ENCODE measurements at regions not wholly inside any gene's neighbourhood (a gene's known extent, or its start where the extent isn't known, plus 50 kb on each side); places are given as distances from the start of the nearest gene placed in this dataset.
"Not testable (repeated sequence)": the region's sequence is repeated elsewhere in the genome, so short reads cannot be mapped to it uniquely, and the experiment has no call there.

DNA sequence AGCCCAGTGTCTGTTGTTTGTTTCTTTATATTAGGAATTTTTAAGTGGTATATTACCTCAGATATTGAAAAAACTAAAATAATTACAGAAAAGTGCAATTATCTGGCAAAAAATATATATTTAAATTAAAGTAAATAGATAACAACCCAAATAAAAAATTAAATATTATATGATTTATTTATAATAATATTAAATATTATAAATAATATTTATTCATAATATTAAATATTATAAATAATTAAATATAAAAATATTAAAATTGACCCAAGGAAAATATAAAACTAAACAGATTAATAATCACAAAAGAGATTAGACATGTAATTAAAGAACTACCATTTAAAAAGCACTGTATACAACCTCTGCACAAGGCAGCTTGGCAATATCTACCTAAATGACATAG is 331.9 kb upstream of the POGK start:
- DNase-seq: no peak

- DNase-seq: no peak
Observed at GRCh38 chr1:166511761-166512160, 327.5 kb upstream of the POGK start.

DNA sequence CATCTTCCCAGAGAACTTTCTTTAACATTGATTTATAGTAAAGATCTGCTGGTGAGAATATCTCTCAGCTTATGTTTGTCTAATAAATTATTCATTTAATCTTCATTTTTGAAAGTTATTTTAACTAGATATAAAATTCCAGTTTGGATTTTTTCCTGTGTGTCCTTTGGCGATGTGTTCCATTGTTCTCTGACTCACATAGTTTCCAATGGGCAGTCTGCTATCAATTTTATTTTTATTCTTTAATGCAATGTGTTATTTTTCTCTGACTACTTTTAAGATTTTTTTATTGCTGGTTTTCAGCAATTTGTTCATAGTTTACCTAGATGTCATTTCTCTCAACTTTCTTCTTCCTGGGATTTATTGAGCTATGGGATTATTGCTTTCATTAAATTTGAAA is 325.2 kb upstream of the POGK start:
- DNase-seq: no peak

GRCh38 chr1:166527752-166528151 is 311.5 kb upstream of the POGK start:
- no peak for DNase-seq

- no peak for DNase-seq
Observed at GRCh38 chr1:166538646-166539045, 300.6 kb upstream of the POGK start.

- no peak for DNase-seq
Observed at GRCh38 chr1:166544036-166544435, 295.2 kb upstream of the POGK start.

DNA sequence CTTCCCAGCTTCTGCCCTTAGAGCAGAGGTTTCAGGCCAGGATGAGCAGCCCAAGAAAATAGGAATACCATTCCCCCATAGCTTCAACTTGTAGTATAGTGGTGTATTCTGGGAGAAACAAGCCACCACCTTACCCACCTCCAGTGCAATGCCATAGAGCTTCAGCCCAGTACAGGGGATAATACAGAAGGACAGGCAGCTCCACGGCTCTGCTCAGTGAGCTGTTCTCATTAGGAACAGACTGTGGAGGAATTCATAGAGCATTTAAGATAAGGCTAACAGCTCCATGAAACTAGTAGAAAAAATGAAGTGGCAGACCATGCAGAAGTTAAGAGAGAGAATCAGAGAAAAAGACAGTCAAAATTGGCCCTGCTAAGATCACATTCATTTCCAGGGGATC is 294.7 kb upstream of the POGK start:
- no peak for DNase-seq

GRCh38 chr1:166552706-166553105 is 286.6 kb upstream of the POGK start:
- DNase-seq: no peak

- DNase-seq: no peak
Observed at GRCh38 chr1:166570954-166571353, 268.3 kb upstream of the POGK start.

DNA sequence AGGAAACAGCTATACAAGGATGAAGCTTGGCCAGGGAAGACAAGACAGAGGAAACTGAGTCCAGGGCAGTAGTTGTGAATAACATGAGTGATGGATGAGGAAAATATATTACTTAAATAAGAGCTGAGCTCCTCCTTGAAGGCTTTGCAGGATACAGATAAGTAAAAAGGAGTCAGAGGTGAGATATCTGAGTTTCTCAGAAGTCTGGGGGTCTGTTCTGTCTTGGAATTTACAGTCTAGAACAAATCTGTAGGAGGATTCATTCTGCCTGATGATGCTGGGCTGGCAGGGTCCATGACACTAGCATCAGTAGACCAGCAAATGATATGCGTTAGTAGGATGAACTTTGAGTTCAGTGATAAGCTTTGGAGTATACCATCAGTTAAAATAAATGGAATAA is 266.1 kb upstream of the POGK start:
- no peak for DNase-seq

DNA sequence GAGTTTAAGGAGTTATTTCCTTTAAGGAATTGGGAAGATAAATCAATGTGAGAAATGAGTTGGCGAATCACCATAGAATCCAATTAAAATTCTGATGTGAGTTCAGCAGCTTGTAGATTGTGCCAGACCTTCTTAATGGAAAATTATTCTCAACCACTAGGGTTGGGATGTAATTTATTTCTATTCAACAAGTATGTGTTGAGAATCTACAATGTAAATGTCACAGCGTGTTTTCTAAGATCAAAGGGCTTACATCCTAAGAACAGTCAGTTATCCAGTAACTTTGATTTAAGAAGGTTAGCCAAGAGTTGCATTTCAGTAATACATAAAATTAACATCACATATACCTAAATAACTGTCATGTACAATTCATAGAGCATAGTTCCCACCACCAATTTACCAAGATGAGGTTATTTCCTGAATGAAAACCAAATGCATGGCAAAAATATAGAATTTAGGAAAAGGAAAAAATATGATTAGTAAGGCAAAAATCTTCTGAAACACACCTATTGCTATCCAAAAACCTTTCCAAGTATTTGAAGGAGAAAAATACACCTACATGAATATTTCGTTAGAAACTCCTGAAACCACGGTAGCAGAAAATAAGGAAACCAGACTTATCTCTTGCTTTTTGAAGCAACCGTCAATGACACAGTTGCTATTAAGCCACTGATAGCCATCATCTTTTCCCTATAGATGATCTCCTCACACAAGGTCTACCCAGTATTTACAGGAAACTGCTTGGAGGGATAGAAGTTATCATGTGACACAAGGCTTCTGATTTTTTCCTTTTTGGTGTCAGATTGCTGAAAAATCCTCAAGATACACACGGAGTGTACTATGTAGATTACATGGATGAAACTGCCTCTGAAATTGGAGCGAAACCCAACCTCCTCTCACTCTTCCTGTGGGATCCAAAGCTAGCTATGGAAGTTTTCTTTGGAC is 259.4 kb upstream of the POGK start:
- DNase-seq: no peak

DNA sequence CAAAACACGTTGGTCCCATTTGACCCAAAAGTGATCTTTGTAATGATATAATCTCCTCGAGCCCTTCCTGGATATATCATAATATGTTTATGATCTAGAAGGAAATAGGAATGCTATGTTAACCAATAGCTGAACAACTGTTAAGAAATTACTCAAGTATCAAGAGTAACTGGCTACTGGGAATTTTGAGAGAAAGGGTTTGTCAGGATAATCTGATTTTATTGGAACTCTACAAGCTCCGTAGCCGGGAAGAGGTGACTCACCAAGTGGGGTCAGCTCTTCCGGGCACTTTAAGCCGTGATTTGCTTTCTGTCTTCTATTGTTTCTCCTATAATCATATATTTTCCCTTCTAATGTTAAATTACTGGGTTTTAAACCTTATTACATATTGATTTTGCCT is 250.5 kb upstream of the POGK start:
- no peak for DNase-seq

DNA sequence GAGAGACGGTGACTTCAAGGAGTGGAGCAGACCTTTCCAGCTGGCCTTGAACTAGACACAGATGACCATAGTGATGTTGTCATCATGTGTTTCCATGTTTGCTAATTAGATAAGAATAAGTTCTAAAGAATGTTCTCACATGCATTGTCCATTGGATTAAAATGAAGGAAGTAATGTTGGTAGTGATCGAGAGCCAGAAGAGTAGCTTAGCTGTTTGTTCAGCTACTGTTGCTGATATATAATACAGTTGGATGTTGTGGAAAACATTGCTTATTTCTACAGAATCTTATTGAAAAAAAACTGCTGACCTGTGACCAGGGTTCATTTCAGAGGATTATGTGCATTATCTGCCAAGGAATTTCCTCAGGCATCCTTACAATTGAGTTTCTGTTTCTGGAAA is 249.1 kb upstream of the POGK start:
- no peak for DNase-seq

GRCh38 chr1:166594646-166595045 is 244.6 kb upstream of the POGK start:
- no peak for DNase-seq

- no peak for DNase-seq
Observed at GRCh38 chr1:166597516-166597915, 241.8 kb upstream of the POGK start.

DNA sequence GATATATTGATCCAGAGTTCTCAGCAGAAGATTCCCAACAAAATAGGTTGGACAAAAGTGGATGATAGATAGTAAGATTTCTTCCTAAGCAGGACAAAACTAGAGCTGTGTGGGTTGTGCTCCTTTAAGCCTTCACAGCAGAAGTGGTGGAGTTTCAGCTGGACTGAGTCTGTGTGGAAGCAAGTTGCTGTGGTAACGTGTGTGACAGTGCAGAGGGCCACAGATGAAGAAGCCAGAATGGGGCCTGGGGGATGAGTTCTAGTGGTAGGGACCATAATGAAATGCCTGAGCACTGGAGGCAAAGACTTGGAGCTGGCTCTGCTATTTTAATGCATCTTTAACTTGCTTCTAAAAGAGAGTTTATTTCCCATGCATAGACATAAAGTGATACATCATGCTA is 238.7 kb upstream of the POGK start:
- DNase-seq: no peak

GRCh38 chr1:166601650-166602278 is 237.5 kb upstream of the POGK start:
- DNase-seq: no peak

DNA sequence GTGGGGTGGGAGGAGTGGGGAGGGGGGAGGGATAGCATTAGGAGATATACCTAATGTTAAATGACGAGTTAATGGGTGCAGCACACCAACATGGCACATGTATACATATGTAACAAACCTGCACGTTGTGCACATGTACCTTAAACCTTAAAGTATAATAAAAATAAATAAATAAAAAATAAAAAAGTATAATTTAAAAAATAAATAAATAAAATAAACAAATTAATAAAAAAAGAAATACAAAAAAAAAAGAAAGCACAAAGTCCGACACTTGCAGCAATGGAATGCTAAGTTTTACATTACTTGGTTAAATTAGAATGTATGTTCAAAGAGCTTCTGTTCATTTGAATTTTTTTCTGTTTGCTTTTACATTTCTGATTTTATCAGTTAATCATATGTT is 236.5 kb upstream of the POGK start:
- DNase-seq: not testable (repeated sequence)

DNA sequence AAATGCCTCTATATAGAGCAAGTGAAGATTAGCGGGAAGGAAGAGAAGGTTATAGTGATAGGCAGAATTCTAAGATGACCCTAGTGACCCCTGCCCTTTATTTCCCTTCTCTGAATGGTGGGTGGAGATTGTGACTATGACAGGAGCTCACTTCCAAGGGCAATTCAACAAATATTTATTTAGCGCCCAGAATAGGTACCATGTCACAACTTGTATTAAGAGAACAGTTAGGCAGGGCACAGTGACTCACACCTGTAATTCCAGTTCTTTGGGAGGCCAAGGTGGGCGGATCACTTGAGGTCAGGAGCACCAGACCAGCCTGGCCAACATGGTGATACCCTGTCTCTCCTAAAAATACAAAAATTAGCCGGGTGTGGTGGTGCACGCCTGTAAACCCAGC is 236.0 kb upstream of the POGK start:
- DNase-seq: no peak

GRCh38 chr1:166605137-166605536 is 234.1 kb upstream of the POGK start:
- no peak for DNase-seq

GRCh38 chr1:166612886-166613285 is 226.4 kb upstream of the POGK start:
- no peak for DNase-seq

DNA sequence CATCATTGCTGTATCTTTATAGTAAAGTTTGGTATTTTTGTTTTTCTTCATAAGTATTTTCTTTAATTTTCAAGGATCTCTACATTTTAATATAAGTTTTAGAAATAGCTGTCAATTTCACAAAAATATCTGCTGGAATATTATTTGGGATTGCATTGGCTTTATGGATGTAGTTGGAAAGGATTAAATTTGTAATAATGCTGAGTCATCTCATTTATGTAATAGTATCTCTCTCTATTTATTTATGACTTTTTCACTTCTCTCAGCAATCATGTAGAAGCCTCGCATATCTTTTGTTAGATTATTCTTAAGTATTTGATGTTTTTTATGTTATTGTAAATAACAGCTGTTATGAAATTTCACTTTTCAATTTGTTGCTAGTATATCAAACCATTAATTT is 223.1 kb upstream of the POGK start:
- DNase-seq: no peak

DNA sequence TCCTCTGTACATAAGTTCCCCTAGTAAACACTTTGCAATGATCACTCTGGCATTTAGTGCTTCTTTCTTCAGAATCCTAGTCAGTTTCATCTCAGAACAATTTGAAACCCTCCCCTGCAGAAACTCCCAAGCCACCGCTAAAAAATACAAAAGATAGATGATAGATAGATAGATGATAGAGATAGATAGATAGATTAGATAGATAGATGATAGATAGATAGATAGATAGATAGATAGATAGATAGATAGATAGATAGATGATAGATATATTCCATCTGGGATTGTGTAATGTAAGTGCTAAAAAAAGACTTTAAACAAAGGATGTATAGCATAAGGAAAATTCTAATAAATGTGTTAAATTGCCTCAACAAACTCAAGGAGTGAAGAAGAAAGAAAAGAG is 212.6 kb upstream of the POGK start:
- no peak for DNase-seq

DNA sequence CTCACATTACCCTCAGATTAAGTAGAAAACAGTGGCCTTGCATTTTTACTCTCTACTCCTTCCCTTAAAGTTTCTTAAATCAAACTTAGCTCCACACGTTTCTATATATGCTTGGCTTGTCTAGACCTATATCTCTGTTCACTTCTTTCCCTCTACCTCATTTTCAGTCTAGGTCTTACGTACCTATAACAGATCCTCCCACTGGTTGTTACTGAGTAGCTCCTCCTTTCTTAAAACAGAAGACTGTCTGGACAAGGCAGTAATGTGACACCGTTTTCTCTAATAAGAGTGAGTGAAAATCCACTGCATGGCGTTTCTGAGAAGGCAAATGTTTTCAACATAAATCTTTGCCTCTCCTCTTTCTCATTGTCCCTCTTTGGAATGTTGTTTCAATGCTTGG is 211.7 kb upstream of the POGK start:
- no peak for DNase-seq

- DNase-seq: no peak
Observed at GRCh38 chr1:166628259-166628658, 211.0 kb upstream of the POGK start.
